HG02623 (cell line): ENCODE measurements at regions not wholly inside any gene's neighbourhood (a gene's known extent, or its start where the extent isn't known, plus 50 kb on each side); places are given as distances from the start of the nearest gene placed in this dataset.
"Not testable (repeated sequence)": the region's sequence is repeated elsewhere in the genome, so short reads cannot be mapped to it uniquely, and the experiment has no call there.

Experiments used
- ATAC-seq: cut with Tn5 transposase; IDR thresholded peaks from one replicate; pipeline ENCODE4 v1.9.1; 2021; ENCODE audit warnings: moderate library complexity; ENCODE audit not compliant: unreplicated experiment

DNA sequence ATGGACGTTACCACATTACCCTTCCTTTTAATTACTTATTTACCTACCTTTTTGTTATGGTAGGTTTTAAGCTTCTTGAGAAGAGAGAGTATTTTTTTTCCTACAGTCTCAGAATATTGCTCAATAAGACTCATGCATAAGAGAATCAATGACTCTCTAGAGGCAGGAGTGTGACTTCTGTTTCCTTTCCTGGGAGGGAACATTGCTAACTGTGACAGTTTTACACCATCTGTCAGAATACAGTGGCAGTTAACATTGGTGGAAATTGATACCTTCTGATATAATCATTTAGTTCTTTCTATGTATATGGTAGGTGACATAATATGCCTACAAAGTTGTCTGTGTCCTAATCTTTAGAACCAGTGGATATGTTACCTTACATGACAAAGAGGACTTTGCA is 348.7 kb upstream of the POT1 start:
- ATAC-seq, result no peak

DNA sequence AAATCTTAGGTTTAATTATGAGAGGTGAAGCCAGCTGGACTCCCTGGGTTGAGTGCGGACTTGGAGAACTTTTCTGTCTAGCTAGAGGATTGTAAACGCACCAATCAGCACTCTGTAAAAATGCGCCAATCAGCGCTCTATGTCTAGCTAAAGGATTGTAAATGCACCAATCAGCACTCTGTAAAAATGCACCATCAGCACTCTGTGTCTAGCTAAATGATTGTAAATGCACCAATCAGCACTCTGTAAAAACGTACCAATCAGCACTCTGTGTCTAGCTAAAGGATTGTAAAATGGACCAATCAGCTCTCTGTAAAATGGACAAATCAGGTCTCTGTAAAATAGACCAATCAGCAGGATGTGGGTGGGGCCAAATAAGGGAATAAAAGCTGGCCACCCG is 345.1 kb upstream of the POT1 start:
- not testable (repeated sequence) for ATAC-seq

DNA sequence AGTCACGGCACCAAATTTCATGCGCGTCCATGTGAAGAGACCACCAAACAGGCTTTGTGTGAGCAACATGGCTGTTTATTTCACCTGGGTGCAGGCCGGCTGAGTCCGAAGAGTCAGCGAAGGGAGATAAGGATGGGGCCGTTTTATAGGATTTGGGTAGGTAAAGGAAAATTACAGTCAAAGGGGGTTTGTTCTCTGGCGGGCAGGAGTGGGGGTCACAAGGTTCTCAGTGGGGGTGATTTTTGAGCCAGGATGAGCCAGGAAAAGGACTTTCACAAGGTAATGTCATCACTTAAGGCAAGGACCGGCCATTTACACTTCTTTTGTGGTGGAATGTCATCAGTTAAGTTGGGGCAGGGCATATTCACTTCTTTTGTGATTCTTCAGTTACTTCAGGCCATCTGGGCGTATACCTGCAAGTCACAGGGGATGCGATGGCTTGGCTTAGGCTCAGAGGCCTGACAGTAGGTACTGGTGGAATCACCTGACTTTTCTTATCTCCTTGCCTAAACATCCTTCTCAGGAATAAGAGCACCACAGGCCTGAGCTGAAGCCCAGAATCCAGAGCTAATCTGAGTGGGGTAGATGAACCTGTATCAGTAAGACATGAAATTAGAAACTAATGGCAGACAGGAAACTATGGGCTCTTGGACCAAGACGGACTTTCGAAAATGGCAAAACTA is 334.7 kb upstream of the POT1 start:
- not testable (repeated sequence) for ATAC-seq

DNA sequence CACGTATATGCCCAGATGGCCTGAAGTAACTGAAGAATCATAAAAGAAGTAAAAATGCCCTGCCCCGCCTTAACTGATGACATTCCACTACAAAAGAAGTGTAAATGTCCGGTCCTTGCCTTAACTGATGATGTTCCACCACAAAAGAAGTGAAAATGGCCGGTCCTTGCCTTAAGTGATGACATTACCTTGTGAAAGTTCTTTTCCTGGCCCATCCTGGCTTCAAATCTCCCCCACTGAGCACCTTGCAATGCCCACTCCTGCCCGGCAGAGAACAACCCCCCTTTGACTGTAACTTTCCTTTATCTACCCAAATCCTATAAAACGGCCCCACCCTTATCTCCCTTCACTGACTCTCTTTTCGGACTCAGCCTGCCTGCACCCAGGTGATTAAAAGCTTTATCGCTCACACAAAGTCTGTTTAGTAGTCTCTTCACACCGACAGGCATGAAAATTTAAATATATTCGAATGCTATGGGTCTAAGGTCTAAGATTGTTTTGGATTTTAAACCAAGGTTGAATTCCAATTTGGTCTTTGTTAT is 329.3 kb upstream of the POT1 start:
- ATAC-seq, result not testable (repeated sequence)

DNA sequence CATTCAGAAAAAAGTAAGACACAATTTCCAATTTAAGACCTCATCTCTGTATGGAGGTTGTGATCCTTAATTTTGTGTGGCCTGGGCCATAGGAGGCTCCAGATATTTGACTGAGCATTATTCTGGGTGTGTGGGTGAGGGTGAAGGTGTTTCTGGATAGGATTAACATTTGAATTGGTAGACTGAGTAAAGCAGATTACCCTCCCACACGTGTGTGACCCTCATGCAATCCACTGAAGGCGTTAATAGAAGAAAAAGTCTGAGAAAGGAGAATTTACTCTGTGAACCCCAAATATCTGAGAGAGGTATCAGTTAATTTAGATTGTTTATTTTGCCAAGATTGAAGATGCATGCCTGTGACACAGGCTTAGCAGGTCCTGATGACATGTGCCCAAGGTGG is 328.0 kb upstream of the POT1 start:
- no peak for ATAC-seq

DNA sequence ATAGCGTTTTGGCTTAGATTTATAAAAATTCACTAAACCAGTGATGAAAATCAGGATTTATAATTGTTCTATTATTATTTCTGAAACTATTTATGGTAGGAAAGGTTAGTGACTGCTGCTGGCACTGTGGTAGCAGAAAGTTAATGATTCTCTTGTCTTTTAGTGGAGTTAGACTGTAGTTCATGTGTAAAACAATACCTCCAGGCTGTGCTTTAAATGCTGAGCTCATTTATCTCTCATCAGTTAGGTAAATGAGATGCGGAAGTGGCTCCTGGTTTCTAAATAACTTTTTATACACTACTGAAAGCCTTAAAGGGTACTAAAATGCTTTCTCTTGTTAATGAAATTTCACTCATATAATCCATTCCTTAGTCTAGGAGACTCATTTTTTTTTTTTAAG is 326.8 kb upstream of the POT1 start:
- ATAC-seq, result no peak

DNA sequence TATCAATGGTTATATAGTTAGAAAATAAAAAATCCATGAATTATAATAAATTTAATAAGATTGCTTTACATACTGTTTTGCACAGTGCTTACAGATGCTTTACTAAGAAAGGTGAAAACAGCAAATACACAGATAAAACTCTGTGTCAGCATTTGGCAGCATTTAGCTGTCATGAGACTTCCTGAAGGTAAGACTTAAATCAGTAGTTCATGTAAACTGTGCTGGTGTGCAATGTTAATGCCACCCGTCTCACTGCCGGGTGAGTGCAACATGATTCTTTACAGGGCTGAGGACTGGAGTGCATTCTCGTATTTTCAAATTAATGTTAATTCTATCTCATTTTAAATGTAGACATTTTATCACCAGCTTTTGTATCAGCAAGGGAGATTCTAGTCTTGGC is 326.2 kb upstream of the POT1 start:
- no peak for ATAC-seq

DNA sequence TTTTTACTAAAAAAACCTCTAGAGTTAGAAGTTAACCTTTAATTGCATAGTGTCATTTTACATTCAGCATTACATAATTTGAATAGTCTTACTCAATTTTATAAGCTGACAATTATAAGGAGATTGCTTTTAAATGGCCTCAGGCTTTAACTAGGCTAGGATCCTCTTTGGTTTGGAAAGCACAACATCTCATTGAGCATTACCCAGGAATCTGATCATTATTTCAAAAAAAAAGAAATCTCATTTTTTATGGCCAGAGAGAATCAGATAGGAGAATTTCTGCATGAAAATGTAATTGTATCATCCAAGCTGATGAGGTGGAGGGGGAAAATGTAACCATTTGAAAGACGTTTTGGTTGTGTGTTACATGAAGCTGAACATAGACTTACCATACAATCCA is 324.9 kb upstream of the POT1 start:
- no peak for ATAC-seq

DNA sequence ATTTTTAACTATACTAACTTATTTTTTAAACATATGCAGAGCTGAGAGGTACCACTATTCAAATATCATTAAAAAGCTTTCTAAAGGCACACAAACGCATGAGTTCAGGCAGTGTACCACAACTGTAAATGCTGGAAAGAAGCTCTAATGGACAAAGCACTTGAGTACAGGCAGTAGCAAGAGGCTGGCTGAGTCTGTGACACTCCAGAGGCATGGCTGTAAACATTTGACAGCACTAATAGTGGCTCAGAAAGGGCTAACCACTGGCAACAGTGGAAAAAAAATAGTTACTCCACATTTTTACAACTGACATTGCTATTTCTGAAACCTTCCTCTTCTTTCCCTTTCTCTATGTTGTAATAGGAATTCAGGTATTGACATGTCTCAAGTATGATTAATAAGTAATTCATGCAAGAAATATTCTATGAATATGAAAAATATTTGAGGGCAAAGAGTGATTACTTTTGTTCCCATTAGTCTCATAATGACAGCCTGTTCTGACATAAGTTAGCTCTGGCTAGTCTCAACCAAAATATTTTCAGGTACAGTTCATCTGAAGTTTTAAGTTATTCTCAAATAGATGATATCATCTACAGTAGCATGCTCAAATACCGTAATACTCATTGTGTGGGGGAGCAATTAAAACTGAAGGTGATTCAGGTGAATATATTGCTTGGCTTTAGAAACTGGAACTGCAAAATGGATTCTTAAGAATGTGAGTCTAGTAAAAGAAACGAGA is 324.0 kb upstream of the POT1 start:
- no peak for ATAC-seq

DNA sequence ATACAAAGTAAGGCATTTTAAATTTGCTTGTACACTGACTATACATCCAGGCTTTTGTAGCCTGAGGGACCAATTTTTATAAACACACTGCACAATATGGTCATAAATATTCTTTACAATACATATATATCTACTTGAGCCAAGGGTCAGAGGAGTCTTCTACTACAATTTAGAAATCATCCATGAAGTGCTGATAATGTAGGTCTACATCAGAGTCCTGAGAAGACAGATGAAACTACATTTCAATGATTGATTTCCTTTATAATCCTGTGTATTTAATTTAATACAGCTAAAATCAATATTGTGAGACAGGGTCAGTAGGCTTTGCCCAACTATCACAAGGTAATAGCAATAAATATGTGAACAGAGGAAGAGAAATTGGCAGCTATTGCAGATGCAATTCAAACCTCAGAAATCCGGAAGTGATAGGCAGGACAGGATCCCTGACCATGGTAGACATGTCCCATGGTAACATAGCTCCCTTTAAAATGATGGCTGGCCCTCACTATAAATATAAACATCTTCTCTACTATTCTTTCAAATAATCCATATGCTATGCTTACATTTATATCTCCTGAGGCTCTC is 318.0 kb upstream of the POT1 start:
- no peak for ATAC-seq

DNA sequence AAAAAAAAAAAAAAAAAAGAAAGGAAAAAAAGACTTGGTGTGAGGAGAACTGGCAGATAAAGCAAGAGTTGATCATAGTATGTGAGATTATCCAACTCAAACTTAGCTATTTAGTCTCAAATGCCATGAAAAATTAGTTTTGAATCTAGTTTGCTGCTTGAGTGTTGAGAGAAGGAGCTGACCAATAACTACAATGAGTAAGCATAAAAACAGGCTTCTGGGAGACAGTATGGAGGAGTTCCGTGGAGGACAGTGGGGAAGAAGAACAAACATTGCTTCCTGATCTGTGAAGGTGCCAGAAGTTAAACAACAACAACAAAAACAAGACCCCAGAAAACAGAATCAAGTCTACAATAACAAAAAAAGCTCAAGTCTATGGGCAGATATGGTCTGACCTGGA is 317.1 kb upstream of the POT1 start:
- ATAC-seq, result no peak

DNA sequence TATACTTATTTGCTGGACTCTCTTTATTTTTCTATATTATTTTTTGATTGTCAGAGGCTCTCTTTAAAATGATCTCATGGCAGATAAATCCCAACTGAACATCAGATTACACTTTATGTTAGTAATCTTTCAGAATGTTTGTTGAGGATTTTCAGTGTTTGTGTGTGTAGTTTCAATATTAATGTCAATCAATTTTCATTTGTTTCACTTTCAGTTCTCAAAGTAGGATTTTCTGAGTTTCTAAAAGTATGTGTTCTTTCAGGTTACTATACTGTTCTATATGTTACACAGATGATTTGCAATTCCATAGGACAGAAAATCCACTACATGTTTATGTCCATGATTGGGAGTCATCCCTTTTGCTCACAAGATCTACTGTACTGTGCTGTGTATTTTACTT is 311.9 kb upstream of the POT1 start:
- no peak for ATAC-seq

DNA sequence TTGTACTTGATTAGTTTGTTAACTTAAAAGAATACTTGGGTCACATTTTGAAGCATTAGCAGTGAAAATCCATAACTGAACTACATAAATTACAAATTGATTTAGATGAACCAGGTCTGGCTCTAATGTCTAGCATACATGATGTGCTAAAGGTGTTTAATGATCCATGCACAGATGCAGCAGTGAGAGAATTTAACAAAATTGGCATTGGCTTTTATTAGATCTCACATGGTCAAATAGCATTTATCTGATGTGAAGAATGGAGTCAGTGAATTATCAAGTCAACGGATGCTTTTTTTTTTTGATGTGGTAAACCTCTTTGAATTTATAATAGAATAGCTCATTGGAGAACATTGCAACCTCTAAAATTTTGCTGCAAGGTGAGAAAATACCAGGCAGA is 293.0 kb upstream of the POT1 start:
- no peak for ATAC-seq

DNA sequence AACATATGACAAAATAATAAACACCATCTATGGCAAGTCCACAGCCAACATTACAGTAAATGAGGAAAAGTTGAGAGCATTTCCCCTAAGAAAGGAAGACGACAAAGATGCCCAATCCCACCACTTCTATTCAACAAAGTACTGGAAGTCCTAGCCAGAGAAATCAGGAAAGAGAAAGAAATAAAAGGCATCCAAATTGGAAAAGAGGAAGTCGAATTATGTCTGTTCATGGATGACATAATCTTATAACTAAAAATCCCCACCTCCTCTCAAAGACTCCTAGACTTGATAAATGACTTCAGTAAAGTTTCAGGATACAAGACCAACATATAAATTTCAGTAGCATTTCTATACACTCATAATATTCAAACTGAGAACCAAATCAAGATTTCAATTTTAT is 288.5 kb upstream of the POT1 start:
- no peak for ATAC-seq

DNA sequence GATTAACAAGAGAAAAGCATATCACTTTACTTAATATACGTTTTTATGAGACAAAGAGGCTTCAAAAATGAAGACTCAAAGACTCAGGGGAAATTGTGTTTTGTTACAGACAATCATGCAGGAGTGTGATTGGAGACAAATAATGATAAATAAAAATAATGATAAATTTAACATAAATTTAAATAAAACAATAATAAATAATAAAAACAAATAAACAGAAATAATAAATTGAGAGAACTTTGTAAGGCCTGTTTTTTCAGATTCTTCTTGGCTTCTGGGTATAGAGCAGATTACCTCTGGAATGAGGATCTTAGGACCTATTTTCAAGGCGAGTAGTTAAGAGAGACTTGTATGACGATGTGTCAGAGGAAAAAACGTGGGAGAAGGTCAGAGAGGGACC is 271.4 kb upstream of the POT1 start:
- no peak for ATAC-seq

DNA sequence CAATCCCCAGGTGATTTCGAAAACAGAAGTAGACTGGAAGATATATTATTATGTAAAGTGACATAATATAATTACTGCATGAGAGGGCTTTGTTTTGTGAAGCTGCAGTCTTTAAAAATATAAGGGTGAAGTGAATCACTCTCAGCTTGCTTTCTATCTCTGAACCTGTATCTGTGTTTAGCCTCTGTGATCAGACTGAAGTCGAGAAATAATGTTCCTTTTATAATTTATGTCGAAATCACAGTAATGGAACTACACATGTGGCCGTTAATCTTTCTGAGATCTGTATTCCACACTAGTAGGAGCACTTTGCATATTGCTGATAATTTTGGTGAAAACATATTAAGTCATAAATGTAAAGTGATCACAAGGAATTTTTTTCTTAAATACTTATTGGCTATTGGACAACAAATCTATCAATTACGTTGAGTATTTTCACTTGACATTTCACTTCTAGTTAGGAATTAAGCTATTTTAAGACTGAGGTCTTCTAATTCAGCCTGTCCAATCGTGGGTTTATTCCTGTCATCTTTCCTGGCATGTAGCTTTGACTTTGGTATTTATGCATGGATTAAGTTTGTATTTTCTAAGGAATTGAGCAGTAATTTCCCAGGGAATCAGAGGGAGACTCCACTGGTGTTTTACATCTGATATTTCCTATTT is 268.2 kb upstream of the POT1 start:
- ATAC-seq, result no peak

DNA sequence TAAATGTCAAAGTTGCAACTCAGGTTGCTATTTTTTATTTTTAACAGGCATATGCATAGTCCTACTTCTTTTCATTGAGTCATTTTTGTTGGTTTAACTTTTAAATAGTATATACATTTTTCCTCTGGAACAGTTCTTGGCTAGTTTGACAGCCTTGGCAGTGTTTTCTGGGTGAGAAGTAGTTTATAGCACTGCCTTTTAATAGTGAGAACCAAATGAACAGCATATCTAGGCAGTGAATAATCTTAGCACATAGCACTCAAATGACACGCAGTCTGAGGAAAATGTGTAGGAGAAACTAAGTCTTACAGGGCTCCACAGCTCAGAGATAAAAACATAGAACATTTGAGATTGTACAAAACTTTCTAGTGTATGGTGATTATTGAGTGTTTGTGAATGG is 265.5 kb upstream of the POT1 start:
- ATAC-seq, result no peak

DNA sequence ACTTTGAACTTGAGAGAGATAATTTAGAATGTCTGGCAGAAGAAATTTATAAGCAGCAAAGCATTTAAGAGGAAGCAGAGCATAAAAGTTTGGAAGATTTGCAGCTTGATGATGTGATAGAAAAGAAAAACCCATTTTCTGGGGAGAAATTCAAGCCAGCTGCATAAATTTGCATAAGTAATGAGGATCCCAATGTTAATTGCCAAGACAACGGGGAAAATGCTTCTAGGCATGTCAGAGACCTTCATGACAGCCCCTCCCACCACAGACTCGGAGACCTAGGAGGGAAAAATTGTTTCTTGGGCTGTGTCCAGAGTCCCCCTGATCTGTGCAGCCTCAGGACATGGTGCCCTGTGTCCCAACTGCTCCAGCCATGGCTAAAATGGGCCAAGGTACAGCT is 263.6 kb upstream of the POT1 start:
- no peak for ATAC-seq

DNA sequence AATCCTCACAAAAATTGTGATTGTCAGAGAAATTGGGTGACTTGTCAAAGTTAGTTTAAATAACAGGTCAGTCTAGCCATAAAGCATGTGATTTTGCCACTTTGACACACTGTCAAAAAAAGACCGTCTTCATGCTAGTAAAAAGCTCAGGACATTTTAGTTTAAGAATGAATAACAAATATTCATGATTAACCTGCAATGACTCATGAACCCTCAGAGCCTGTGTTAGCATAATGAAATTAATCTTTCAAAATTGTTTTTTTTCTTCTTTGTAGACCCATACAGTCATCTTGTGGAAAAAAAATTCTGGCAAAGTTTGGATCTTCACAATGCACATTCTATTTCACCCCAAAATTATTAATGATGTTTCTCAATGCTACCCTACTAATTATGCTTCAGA is 255.2 kb upstream of the POT1 start:
- ATAC-seq, result no peak

DNA sequence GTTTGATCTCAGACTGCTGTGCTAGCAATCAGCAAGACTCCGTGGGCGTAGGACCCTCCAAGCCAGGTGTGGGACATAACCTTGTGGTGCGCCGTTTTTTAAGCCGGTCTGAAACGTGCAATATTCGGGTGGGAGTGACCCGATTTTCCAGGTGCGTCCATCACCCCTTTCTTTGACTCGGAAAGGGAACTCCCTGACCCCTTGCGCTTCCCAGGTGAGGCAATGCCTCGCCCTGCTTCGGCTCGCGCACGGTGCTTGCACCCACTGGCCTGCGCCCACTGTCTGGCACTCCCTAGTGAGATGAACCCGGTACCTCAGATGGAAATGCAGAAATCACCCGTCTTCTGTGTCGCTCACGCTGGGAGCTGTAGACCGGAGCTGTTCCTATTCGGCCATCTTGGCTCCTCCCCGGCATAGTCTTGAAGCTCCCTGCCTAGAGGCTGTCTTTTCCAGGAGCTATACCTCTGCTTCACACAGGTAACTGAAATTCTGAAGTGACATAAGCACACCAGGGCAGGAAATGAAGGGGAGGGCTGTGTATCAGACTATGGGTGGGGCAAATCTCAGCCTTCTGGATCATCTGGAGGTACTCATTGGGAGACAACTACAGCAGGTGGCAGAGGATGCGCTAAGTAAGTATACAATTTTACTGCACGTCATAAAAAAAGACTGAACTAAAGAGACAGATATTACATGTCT is 252.1 kb upstream of the POT1 start:
- not testable (repeated sequence) for ATAC-seq

DNA sequence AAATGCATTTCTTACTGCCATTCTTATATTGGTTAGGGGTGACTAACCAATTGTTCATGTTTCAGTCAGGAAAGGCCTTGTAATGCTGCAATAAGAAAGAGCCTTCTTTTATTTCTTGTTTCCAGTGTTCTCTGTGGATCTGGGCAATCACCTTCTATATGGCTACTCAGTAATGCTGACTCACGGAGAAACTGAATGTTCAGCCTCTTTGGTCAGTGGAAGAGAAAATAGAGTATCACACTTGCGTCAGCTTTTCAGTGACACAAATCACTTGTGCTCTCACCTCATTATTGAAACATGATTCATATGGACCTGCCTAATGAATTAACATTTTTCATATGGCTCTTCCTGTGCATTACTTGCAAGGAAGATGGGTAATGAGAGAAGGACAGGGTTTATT is 243.9 kb upstream of the POT1 start:
- no peak for ATAC-seq
